Glutamatergic neuron (in vitro differentiated cells): ENCODE measurements at regions not wholly inside any gene's neighbourhood (a gene's known extent, or its start where the extent isn't known, plus 50 kb on each side); places are given as distances from the start of the nearest gene placed in this dataset.

Source experiments
- DNase-seq: peaks from one replicate; pipeline ENCODE4 v3.0.0; 2022
- H3K27ac Mint-ChIP-seq: one replicate; pipeline ENCODE4 v1.8.0; 2020; ENCODE audit warnings: mild to moderate bottlenecking, mixed read lengths, inconsistent platforms; ENCODE audit not compliant: unreplicated experiment
- H3K27me3 Mint-ChIP-seq: one replicate; pipeline ENCODE4 v1.8.0; 2020; ENCODE audit warnings: mild to moderate bottlenecking, moderate library complexity, mixed read lengths, inconsistent platforms; ENCODE audit not compliant: unreplicated experiment
- H3K36me3 Mint-ChIP-seq: one replicate; pipeline ENCODE4 v1.8.0; 2020; ENCODE audit warnings: mild to moderate bottlenecking, mixed read lengths, inconsistent platforms; ENCODE audit not compliant: unreplicated experiment
- H3K4me1 Mint-ChIP-seq: one replicate; pipeline ENCODE4 v1.8.0; 2020; ENCODE audit warnings: mild to moderate bottlenecking, low read depth, mixed read lengths, inconsistent platforms; ENCODE audit not compliant: unreplicated experiment
- H3K4me3 Mint-ChIP-seq: one replicate; pipeline ENCODE4 v1.8.0; 2020; ENCODE audit warnings: mild to moderate bottlenecking, mixed read lengths, inconsistent platforms; ENCODE audit not compliant: unreplicated experiment
- H3K9me3 Mint-ChIP-seq: one replicate; pipeline ENCODE4 v1.8.0; 2020; ENCODE audit warnings: mild to moderate bottlenecking, moderate library complexity, mixed read lengths, inconsistent platforms; ENCODE audit not compliant: unreplicated experiment
- CTCF ChIP-seq: fragments of 200-600 bp; sonication (generic); IDR thresholded peaks from one replicate; pipeline ENCODE4 v1.5.0; 2021; ENCODE audit not compliant: partially characterized antibody, unreplicated experiment

- TF ChIP-seq CTCF: no peak
- Mint-ChIP-seq H3K36me3 (peaks cover 13% of the 10 kb centered on the region), H3K4me1 (peaks cover 29% of the 10 kb centered on the region), H3K27me3 (peaks cover 4% of the 10 kb centered on the region), H3K4me3 (peak overlapping the region; percentile 64), H3K9me3 (peaks cover 7% of the 10 kb centered on the region), H3K27ac (peak overlapping the region; percentile 79)
- no peak for DNase-seq
Observed at GRCh38 chr17:77746896-77747554, 211.5 kb upstream of the TNRC6C start.

- peaks cover 7% of the 10 kb centered on the region for H3K36me3 Mint-ChIP-seq
- TF ChIP-seq CTCF: no peak
- no peak for DNase-seq
- no peak overlapping the region for H3K27ac Mint-ChIP-seq
- peaks cover 2% of the 10 kb centered on the region for H3K9me3 Mint-ChIP-seq
- no peak overlapping the region for H3K4me3 Mint-ChIP-seq
- peaks cover 4% of the 10 kb centered on the region for H3K27me3 Mint-ChIP-seq
- peaks cover 29% of the 10 kb centered on the region for H3K4me1 Mint-ChIP-seq
Observed at GRCh38 chr17:77748436-77748835, 210.1 kb upstream of the TNRC6C start.

- H3K4me1 Mint-ChIP-seq: peaks cover 26% of the 10 kb centered on the region
- peaks cover 4% of the 10 kb centered on the region for H3K27me3 Mint-ChIP-seq
- H3K27ac Mint-ChIP-seq: no peak overlapping the region
- peaks cover 2% of the 10 kb centered on the region for H3K9me3 Mint-ChIP-seq
- H3K4me3 Mint-ChIP-seq: no peak overlapping the region
- TF ChIP-seq CTCF: no peak
- peaks cover 3% of the 10 kb centered on the region for H3K36me3 Mint-ChIP-seq
- DNase-seq: no peak
Observed at GRCh38 chr17:77749321-77749751, 209.2 kb upstream of the TNRC6C start.

GRCh38 chr17:77749989-77750388 lies 208.5 kb upstream of the TNRC6C start:
- Mint-ChIP-seq H3K36me3 (peaks cover 3% of the 10 kb centered on the region), H3K9me3 (peaks cover 2% of the 10 kb centered on the region), H3K27ac (peak overlapping the region; percentile 43), H3K4me1 (peaks cover 25% of the 10 kb centered on the region), H3K4me3 (no peak overlapping the region), H3K27me3 (peaks cover 4% of the 10 kb centered on the region)
- TF ChIP-seq CTCF: no peak
- no peak for DNase-seq

GRCh38 chr17:77750427-77751043 lies 208.0 kb upstream of the TNRC6C start:
- no peaks in the 10 kb centered on the region for H3K36me3 Mint-ChIP-seq
- no peak overlapping the region for H3K4me3 Mint-ChIP-seq
- TF ChIP-seq CTCF: no peak
- H3K27me3 Mint-ChIP-seq: peaks cover 4% of the 10 kb centered on the region
- H3K27ac Mint-ChIP-seq: no peak overlapping the region
- peaks cover 2% of the 10 kb centered on the region for H3K9me3 Mint-ChIP-seq
- no peak for DNase-seq
- H3K4me1 Mint-ChIP-seq: peaks cover 25% of the 10 kb centered on the region
